PC-9 (cell line): ENCODE measurements at regions not wholly inside any gene's neighbourhood (a gene's known extent, or its start where the extent isn't known, plus 50 kb on each side); places are given as distances from the start of the nearest gene placed in this dataset.

Experiments
- BruUV-seq: library from RNA; stranded (reverse); fragments of 400-500 nt; replicated peaks from 2 replicates; lab custom pipeline; 2021; lab: Mats Ljungman, UMichigan
- CTCF ChIA-PET: fragments of 300-600 bp; sonication (Branson Sonifier 250); formaldehyde crosslinking; loops from one replicate; lab custom pipeline; 2022; ENCODE audit warnings: antibody characterized with exemption; lab: Charles Lee
- POLR2A ChIA-PET: fragments of 300-600 bp; sonication (Branson Sonifier 250); formaldehyde crosslinking; loops from one replicate; lab custom pipeline; 2022; ENCODE audit warnings: antibody characterized with exemption; ENCODE audit not compliant: unreplicated experiment; lab: Charles Lee
- DNase-seq, 2 experiments: peaks; one replicate each; pipeline versions ENCODE4 v3.0.0 to v3.0.0-alpha.2; 2015 to 2022; ENCODE audit warnings: mixed read lengths in 1 of 2
- H2AFZ ChIP-seq: fragments of 200-600 bp; sonication (generic); 2 replicates; pipeline ENCODE4 v1.8.1; 2017; ENCODE audit warnings: antibody characterized with exemption
- H3F3A ChIP-seq: fragments of 200-600 bp; sonication (generic); 2 replicates; pipeline ENCODE4 v1.8.1; 2017; ENCODE audit warnings: antibody characterized with exemption, mild to moderate bottlenecking, low read depth; ENCODE audit not compliant: insufficient read depth
- H3K27ac ChIP-seq: fragments of 200-600 bp; sonication (generic); 2 replicates; pipeline ENCODE4 v1.6.1; 2016; ENCODE audit warnings: mixed run types
- H3K27me3 ChIP-seq: fragments of 200-600 bp; sonication (generic); 2 replicates; pipeline ENCODE4 v1.6.1; 2016; ENCODE audit warnings: low read depth, mixed run types; ENCODE audit not compliant: insufficient read depth
- H3K36me3 ChIP-seq: fragments of 200-600 bp; sonication (generic); 2 replicates; pipeline ENCODE4 v1.6.1; 2016; ENCODE audit warnings: low read depth, mixed run types
- H3K4me1 ChIP-seq: fragments of 200-600 bp; sonication (generic); replicated peaks from 2 replicates; pipeline ENCODE4 v1.6.1; 2016; ENCODE audit warnings: mixed run types; ENCODE audit not compliant: insufficient read depth
- H3K4me2 ChIP-seq: fragments of 200-600 bp; sonication (generic); 2 replicates; pipeline ENCODE4 v1.6.1; 2017; ENCODE audit warnings: mixed run types
- H3K4me3 ChIP-seq: fragments of 200-600 bp; sonication (generic); 2 replicates; pipeline ENCODE4 v1.6.1; 2016; ENCODE audit warnings: mixed run types
- H3K79me2 ChIP-seq: fragments of 200-600 bp; sonication (generic); 2 replicates; pipeline ENCODE4 v1.6.1; 2017; ENCODE audit warnings: low read depth, mixed run types
- H3K9me2 ChIP-seq: fragments of 200-600 bp; sonication (generic); 2 replicates; pipeline ENCODE4 v1.8.1; 2017; ENCODE audit warnings: mild to moderate bottlenecking; ENCODE audit not compliant: insufficient read depth
- H3K9me3 ChIP-seq: fragments of 200-600 bp; sonication (generic); 2 replicates; pipeline ENCODE4 v1.8.1; 2016; ENCODE audit warnings: low read depth; ENCODE audit not compliant: insufficient read depth
- H4K20me1 ChIP-seq: fragments of 200-600 bp; sonication (generic); 2 replicates; pipeline ENCODE4 v1.8.1; 2017; ENCODE audit not compliant: insufficient read depth
- EZH2 ChIP-seq: fragments of 200-600 bp; sonication (generic); IDR thresholded peaks from 2 replicates; pipeline ENCODE4 v1.8.0; 2017; ENCODE audit warnings: antibody characterized with exemption, low read depth
- intact Hi-C: fragments of 100-400 bp; cut with micrococcal nuclease; formaldehyde crosslinking; loops from one replicate; pipeline ENCODE4 v1.10.0; 2022; ENCODE audit not compliant: unreplicated experiment
- TF ChIP-seq, protein P1 (sequence below): fragments of 200-600 bp; sonication (generic); conservative IDR thresholded peaks from 2 replicates; pipeline ENCODE4 v1.6.1; 2017; ENCODE audit warnings: mixed run types, antibody characterized with exemption, mild to moderate bottlenecking, moderate library complexity

DNA sequence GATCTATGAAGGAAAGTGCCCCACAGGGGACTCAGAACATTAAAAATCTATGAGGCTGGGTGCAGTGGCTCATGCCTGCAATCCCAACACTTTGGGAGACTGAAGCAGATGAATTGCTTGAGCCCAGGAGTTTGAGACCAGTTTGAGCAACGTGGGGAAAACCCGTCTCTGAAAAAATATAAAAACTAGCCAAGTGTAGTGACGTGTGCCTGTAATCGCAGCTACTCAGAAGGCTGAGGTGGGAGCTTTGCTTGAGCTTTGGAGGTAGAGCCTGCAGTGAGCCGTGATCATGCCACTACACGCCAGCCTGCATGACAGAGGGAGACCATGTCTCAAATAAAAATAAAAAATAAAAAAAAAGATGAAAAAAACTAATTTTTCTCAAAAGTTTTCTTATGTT lies 1070.6 kb downstream of the PCDH9 start:
- Histone ChIP-seq H3K27me3 (no peaks in the 10 kb centered on the region), H3K4me2 (no peak overlapping the region), H3K9me3 (no peaks in the 10 kb centered on the region), H3K4me1 (no peaks in the 10 kb centered on the region), H3K79me2 (no peaks in the 10 kb centered on the region), H2AFZ (no peak overlapping the region), H3F3A (no peaks in the 10 kb centered on the region), H3K4me3 (no peak overlapping the region), H3K27ac (no peak overlapping the region), H3K9me2 (no peaks in the 10 kb centered on the region), H3K36me3 (no peaks in the 10 kb centered on the region), H4K20me1 (no peaks in the 10 kb centered on the region)
- BruUV-seq, result no TSS peak
- DNase-seq, result no peak
- ChIA-PET POLR2A (no interaction called here), CTCF (no interaction called here)
- TF ChIP-seq EZH2, result no peak
- TF ChIP-seq, protein P1, sequence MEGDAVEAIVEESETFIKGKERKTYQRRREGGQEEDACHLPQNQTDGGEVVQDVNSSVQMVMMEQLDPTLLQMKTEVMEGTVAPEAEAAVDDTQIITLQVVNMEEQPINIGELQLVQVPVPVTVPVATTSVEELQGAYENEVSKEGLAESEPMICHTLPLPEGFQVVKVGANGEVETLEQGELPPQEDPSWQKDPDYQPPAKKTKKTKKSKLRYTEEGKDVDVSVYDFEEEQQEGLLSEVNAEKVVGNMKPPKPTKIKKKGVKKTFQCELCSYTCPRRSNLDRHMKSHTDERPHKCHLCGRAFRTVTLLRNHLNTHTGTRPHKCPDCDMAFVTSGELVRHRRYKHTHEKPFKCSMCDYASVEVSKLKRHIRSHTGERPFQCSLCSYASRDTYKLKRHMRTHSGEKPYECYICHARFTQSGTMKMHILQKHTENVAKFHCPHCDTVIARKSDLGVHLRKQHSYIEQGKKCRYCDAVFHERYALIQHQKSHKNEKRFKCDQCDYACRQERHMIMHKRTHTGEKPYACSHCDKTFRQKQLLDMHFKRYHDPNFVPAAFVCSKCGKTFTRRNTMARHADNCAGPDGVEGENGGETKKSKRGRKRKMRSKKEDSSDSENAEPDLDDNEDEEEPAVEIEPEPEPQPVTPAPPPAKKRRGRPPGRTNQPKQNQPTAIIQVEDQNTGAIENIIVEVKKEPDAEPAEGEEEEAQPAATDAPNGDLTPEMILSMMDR, result no peak
- intact Hi-C loops, result no loop called here

DNA sequence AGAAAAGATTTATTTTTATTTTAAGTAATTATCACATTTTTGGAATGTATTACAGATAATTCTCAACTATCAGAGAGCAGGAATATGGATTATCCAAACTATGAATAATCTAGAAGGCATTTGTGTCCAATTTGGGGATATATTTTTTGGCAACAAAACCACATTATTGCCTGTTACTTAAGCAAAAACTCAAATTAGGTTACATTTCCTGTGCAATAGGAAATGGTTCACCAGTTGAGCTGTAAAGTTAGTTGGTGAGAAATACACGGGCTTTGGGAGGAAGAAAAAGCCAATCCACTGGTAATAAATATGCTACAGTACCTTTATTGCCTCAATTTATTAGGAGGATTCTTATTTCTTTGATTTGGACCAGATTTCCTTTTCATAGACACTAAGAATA lies 1075.2 kb downstream of the PCDH9 start:
- Histone ChIP-seq H2AFZ (no peak overlapping the region), H3K27me3 (no peaks in the 10 kb centered on the region), H3K9me2 (no peaks in the 10 kb centered on the region), H3F3A (no peaks in the 10 kb centered on the region), H3K4me3 (no peak overlapping the region), H3K4me1 (no peaks in the 10 kb centered on the region), H3K79me2 (no peaks in the 10 kb centered on the region), H3K9me3 (no peaks in the 10 kb centered on the region), H4K20me1 (no peaks in the 10 kb centered on the region), H3K36me3 (no peaks in the 10 kb centered on the region), H3K4me2 (no peak overlapping the region), H3K27ac (no peak overlapping the region)
- no TSS peak for BruUV-seq
- CTCF ChIA-PET, result no interaction called here
- TF ChIP-seq EZH2, result no peak
- TF ChIP-seq, protein P1, result no peak
- DNase-seq, result no peak
- POLR2A ChIA-PET, result no interaction called here
- intact Hi-C loops, result no loop called here

- H3K27ac ChIP-seq, result no peak overlapping the region
- BruUV-seq, result no TSS peak
- intact Hi-C loops, result no loop called here
- no peak overlapping the region for H3K4me3 ChIP-seq
- ChIA-PET CTCF (no interaction called here), POLR2A (no interaction called here)
- no peak for TF ChIP-seq EZH2
- TF ChIP-seq, protein P1, result no peak
- H3K36me3 ChIP-seq, result no peaks in the 10 kb centered on the region
- H3K79me2 ChIP-seq, result no peaks in the 10 kb centered on the region
- H2AFZ ChIP-seq, result no peak overlapping the region
- H3F3A ChIP-seq, result no peaks in the 10 kb centered on the region
- no peaks in the 10 kb centered on the region for H3K4me1 ChIP-seq
- H3K4me2 ChIP-seq, result no peak overlapping the region
- H3K27me3 ChIP-seq, result no peaks in the 10 kb centered on the region
- H3K9me2 ChIP-seq, result no peaks in the 10 kb centered on the region
- H4K20me1 ChIP-seq, result no peaks in the 10 kb centered on the region
- no peaks in the 10 kb centered on the region for H3K9me3 ChIP-seq
- no peak for DNase-seq
These were observed 1075.8 kb downstream of the PCDH9 start for GRCh38 chr13:66154354-66154753.
